ENCODE measurements at regions not wholly inside any gene's neighbourhood (a gene's known extent, or its start where the extent isn't known, plus 50 kb on each side); places are given as distances from the start of the nearest gene placed in this dataset.

GRCh38 chr1:232464325-232464724 is 165.6 kb downstream of the SIPA1L2 start:
- TF ChIP-seq, protein P1, sequence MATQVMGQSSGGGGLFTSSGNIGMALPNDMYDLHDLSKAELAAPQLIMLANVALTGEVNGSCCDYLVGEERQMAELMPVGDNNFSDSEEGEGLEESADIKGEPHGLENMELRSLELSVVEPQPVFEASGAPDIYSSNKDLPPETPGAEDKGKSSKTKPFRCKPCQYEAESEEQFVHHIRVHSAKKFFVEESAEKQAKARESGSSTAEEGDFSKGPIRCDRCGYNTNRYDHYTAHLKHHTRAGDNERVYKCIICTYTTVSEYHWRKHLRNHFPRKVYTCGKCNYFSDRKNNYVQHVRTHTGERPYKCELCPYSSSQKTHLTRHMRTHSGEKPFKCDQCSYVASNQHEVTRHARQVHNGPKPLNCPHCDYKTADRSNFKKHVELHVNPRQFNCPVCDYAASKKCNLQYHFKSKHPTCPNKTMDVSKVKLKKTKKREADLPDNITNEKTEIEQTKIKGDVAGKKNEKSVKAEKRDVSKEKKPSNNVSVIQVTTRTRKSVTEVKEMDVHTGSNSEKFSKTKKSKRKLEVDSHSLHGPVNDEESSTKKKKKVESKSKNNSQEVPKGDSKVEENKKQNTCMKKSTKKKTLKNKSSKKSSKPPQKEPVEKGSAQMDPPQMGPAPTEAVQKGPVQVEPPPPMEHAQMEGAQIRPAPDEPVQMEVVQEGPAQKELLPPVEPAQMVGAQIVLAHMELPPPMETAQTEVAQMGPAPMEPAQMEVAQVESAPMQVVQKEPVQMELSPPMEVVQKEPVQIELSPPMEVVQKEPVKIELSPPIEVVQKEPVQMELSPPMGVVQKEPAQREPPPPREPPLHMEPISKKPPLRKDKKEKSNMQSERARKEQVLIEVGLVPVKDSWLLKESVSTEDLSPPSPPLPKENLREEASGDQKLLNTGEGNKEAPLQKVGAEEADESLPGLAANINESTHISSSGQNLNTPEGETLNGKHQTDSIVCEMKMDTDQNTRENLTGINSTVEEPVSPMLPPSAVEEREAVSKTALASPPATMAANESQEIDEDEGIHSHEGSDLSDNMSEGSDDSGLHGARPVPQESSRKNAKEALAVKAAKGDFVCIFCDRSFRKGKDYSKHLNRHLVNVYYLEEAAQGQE (IDR thresholded peaks at IDR 0.05; ENCODE audit: low read depth), result no peak
- TF ChIP-seq RAD21 (IDR thresholded peaks at IDR 0.05; ENCODE audit: low read depth) (no peak), EGR1 (IDR thresholded peaks at IDR 0.05) (no peak), TAF1 (IDR thresholded peaks at IDR 0.05; ENCODE audit: low read depth) (no peak), NFIC (IDR thresholded peaks at IDR 0.05) (no peak), CREB1 (IDR thresholded peaks at IDR 0.05; ENCODE audit: low read depth) (no peak), YY1 (IDR thresholded peaks at IDR 0.05; ENCODE audit: low read depth) (no peak)
